Sigmoid colon (tissue), 4 donors: ENCODE measurements at regions not wholly inside any gene's neighbourhood (a gene's known extent, or its start where the extent isn't known, plus 50 kb on each side); places are given as distances from the start of the nearest gene placed in this dataset.

Experiments
- CTCF ChIP-seq, 4 experiments: fragments of 450-650 bp in 3 of 4; fragments of 200-600 bp in 1 of 4; IDR thresholded peaks; one replicate each; pipeline ENCODE4 v1.5.1; 2016 to 2019; ENCODE audit warnings: antibody characterized with exemption in 4 of 4, mild to moderate bottlenecking in 3 of 4, moderate library complexity in 2 of 4
- EP300 ChIP-seq, 4 donors: sonication (generic); formaldehyde crosslinking; IDR thresholded peaks; one replicate each; pipeline ENCODE4 v1.6.1; 2017; ENCODE audit warnings: antibody characterized with exemption in 4 of 4
- POLR2AphosphoS5 ChIP-seq, 4 donors: sonication (generic); formaldehyde crosslinking; IDR thresholded peaks; one replicate each; pipeline ENCODE4 v1.6.1; 2017; ENCODE audit warnings: antibody characterized with exemption in 4 of 4

GRCh38 chr4:38354421-38354820, 309.6 kb upstream of the KLF3 start:
- TF ChIP-seq EP300 (IDR thresholded peaks at IDR 0.05) (no peak), CTCF (IDR thresholded peaks at IDR 0.05) (no peak), POLR2AphosphoS5 (IDR thresholded peaks at IDR 0.05) (no peak)
